Chondrocyte (in vitro differentiated cells): ENCODE measurements at regions not wholly inside any gene's neighbourhood (a gene's known extent, or its start where the extent isn't known, plus 50 kb on each side); places are given as distances from the start of the nearest gene placed in this dataset.

Experiments
- DNase-seq: peaks from one replicate; pipeline ENCODE4 v3.0.0; 2021; ENCODE audit warnings: mixed read lengths, low spot score
- H3K27ac Mint-ChIP-seq: one replicate; pipeline ENCODE4 v1.8.0; 2021; ENCODE audit warnings: mild to moderate bottlenecking, moderate library complexity, mixed read lengths; ENCODE audit not compliant: unreplicated experiment
- H3K27me3 Mint-ChIP-seq: 2 replicates; pipeline ENCODE4 v1.8.0; 2021; ENCODE audit warnings: low read depth, mixed read lengths
- H3K36me3 Mint-ChIP-seq: 2 replicates; pipeline ENCODE4 v1.8.0; 2021; ENCODE audit warnings: low read depth, mixed read lengths
- H3K4me1 Mint-ChIP-seq: 2 replicates; pipeline ENCODE4 v1.8.0; 2021; ENCODE audit warnings: low read depth, mild to moderate bottlenecking, mixed read lengths
- H3K4me3 Mint-ChIP-seq: one replicate; pipeline ENCODE4 v1.8.0; 2021; ENCODE audit warnings: mild to moderate bottlenecking, moderate library complexity, mixed read lengths; ENCODE audit not compliant: unreplicated experiment
- H3K9me3 Mint-ChIP-seq: 2 replicates; pipeline ENCODE4 v1.8.0; 2021; ENCODE audit warnings: low read depth, mixed read lengths
- CTCF ChIP-seq: fragments of 200-600 bp; sonication (generic); IDR thresholded peaks from 2 replicates; pipeline ENCODE4 v1.5.0; 2021; ENCODE audit warnings: antibody characterized with exemption, mild to moderate bottlenecking, moderate library complexity

DNA sequence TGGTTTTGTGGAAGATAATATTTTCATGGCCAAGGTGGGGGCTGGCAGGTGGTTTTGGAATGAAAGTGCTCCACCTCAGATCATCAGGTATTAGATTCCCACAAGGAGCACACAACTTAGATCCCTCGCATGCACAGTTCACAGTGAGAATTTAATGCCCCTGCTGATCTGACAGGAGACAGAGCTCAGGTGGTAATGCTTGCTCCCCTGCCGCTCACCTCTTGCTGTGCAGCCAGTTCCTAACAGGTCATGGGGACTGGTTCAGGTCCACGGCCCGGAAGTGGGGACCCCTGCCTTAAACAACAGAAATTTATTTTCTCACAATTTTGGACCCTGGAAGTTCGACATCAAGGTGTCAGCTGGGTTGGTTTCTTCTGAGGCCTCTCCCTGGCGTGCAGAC, 668.7 kb upstream of the ZNF608 start:
- Mint-ChIP-seq H3K27me3 (no peaks in the 10 kb centered on the region), H3K4me3 (no peak overlapping the region), H3K36me3 (no peaks in the 10 kb centered on the region), H3K4me1 (peaks cover 40% of the 10 kb centered on the region), H3K27ac (no peak overlapping the region), H3K9me3 (no peaks in the 10 kb centered on the region)
- no peak for DNase-seq
- TF ChIP-seq CTCF: no peak

DNA sequence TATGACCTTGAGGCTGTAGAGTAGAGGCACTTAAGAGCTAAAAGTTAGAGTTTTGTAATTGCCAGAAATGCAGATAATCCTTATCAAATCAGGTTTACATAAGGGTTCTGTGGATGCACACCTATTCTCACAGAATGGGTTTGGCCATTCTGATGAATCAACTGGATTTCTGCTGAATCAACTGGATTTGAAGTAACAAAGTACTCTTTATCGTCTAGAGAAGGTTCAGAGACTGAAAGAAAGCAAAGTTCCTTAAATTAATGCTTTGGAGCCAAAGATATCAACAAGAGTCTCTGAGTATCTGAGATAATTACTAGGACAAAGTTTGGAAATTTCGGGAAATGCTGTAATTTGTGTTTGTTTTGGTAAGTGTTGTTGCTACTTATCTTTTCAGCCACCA, 669.6 kb upstream of the ZNF608 start:
- H3K36me3 Mint-ChIP-seq: no peaks in the 10 kb centered on the region
- no peak overlapping the region for H3K27ac Mint-ChIP-seq
- H3K4me3 Mint-ChIP-seq: no peak overlapping the region
- no peak for DNase-seq
- H3K4me1 Mint-ChIP-seq: peaks cover 31% of the 10 kb centered on the region
- no peaks in the 10 kb centered on the region for H3K9me3 Mint-ChIP-seq
- no peaks in the 10 kb centered on the region for H3K27me3 Mint-ChIP-seq
- no peak for TF ChIP-seq CTCF

- H3K4me3 Mint-ChIP-seq: no peak overlapping the region
- H3K9me3 Mint-ChIP-seq: no peaks in the 10 kb centered on the region
- H3K4me1 Mint-ChIP-seq: peaks cover 4% of the 10 kb centered on the region
- no peaks in the 10 kb centered on the region for H3K36me3 Mint-ChIP-seq
- no peak overlapping the region for H3K27ac Mint-ChIP-seq
- no peaks in the 10 kb centered on the region for H3K27me3 Mint-ChIP-seq
- TF ChIP-seq CTCF: no peak
- no peak for DNase-seq
Observed at GRCh38 chr5:125421006-125421405, 674.6 kb upstream of the ZNF608 start.

DNA sequence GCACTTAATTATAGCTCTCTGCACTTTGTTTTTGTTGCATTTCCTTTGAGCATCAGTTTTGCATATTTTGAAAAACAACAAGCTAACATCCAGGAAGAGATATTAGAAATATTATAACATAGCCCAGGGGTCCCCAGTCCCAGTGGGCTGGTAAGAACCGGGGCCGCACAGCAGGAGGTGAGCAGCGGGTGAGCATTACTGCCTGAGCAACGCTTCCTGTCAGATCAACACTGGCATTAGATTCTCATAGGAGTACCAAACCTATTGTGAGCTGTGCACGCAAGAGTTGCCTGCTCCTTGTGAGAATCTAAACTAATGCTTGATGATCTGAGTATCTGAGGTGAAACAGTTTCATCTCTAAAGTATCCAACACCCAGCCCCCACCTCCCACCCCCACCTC, 675.9 kb upstream of the ZNF608 start:
- no peaks in the 10 kb centered on the region for H3K27me3 Mint-ChIP-seq
- no peak overlapping the region for H3K27ac Mint-ChIP-seq
- no peak overlapping the region for H3K4me3 Mint-ChIP-seq
- H3K9me3 Mint-ChIP-seq: no peaks in the 10 kb centered on the region
- TF ChIP-seq CTCF: no peak
- no peaks in the 10 kb centered on the region for H3K36me3 Mint-ChIP-seq
- peaks cover 4% of the 10 kb centered on the region for H3K4me1 Mint-ChIP-seq
- no peak for DNase-seq

GRCh38 chr5:125424402-125425141, 678.1 kb upstream of the ZNF608 start:
- H3K9me3 Mint-ChIP-seq: peaks cover 10% of the 10 kb centered on the region
- H3K36me3 Mint-ChIP-seq: no peaks in the 10 kb centered on the region
- H3K27me3 Mint-ChIP-seq: no peaks in the 10 kb centered on the region
- H3K27ac Mint-ChIP-seq: no peak overlapping the region
- peaks cover 4% of the 10 kb centered on the region for H3K4me1 Mint-ChIP-seq
- no peak for TF ChIP-seq CTCF
- no peak for DNase-seq
- H3K4me3 Mint-ChIP-seq: no peak overlapping the region
